Stimulated activated CD4-positive, alpha-beta T cell treated with anti-CD3 and anti-CD28 coated beads, TNF-alpha, amount 100 ng/mL, for 48 hours (primary cell): ENCODE measurements at regions not wholly inside any gene's neighbourhood (a gene's known extent, or its start where the extent isn't known, plus 50 kb on each side); places are given as distances from the start of the nearest gene placed in this dataset.

Source experiments
- DNase-seq, 3 donors: peaks; one replicate each; pipeline ENCODE4 v3.0.0-alpha.2; 2020; ENCODE audit warnings: low read depth in 3 of 3

- no peak for DNase-seq
These were observed 119.8 kb upstream of the SLC25A33 start for GRCh38 chr1:9419369-9420041.

- no peak for DNase-seq
These were observed 118.3 kb upstream of the SLC25A33 start for GRCh38 chr1:9420835-9421532.

- no peak for DNase-seq
These were observed 117.8 kb upstream of the SLC25A33 start for GRCh38 chr1:9421533-9421873.

- DNase-seq = no peak
These were observed 116.9 kb upstream of the SLC25A33 start for GRCh38 chr1:9422321-9422720.

GRCh38 chr1:9422911-9423505 lies 116.3 kb upstream of the SLC25A33 start:
- DNase-seq = no peak

GRCh38 chr1:9424261-9424660 lies 115.0 kb upstream of the SLC25A33 start:
- DNase-seq = no peak

- DNase-seq = no peak
These were observed 113.4 kb upstream of the SLC25A33 start for GRCh38 chr1:9425859-9426258.

GRCh38 chr1:9426291-9426711 lies 113.0 kb upstream of the SLC25A33 start:
- DNase-seq = peak; percentile 34 to 53 (median 50)

- DNase-seq = no peak
These were observed 111.9 kb upstream of the SLC25A33 start for GRCh38 chr1:9427388-9427787.

- DNase-seq = peak; percentile 98 to 100 (median 100)
These were observed 110.5 kb upstream of the SLC25A33 start for GRCh38 chr1:9428601-9429341.

GRCh38 chr1:9429342-9429711 lies 109.9 kb upstream of the SLC25A33 start:
- no peak for DNase-seq

GRCh38 chr1:9434247-9435152 lies 104.8 kb upstream of the SLC25A33 start:
- no peak for DNase-seq

GRCh38 chr1:9435153-9435636 lies 104.1 kb upstream of the SLC25A33 start:
- DNase-seq = no peak

- DNase-seq = no peak
These were observed 103.2 kb upstream of the SLC25A33 start for GRCh38 chr1:9435854-9436640.

GRCh38 chr1:9437961-9438430 lies 101.3 kb upstream of the SLC25A33 start:
- no peak for DNase-seq

GRCh38 chr1:9438431-9439073 lies 100.7 kb upstream of the SLC25A33 start:
- DNase-seq = no peak

- no peak for DNase-seq
These were observed 100.0 kb upstream of the SLC25A33 start for GRCh38 chr1:9439074-9439761.

- DNase-seq = no peak
These were observed 99.0 kb upstream of the SLC25A33 start for GRCh38 chr1:9440261-9440660.

- no peak for DNase-seq
These were observed 98.5 kb upstream of the SLC25A33 start for GRCh38 chr1:9440763-9441194.
